RWPE2 (cell line): ENCODE measurements at regions not wholly inside any gene's neighbourhood (a gene's known extent, or its start where the extent isn't known, plus 50 kb on each side); places are given as distances from the start of the nearest gene placed in this dataset.
"Not testable (repeated sequence)": the region's sequence is repeated elsewhere in the genome, so short reads cannot be mapped to it uniquely, and the experiment has no call there.

Source experiments
- ATAC-seq: fragments of 200-7000 bp; cut with Tn5 transposase; 3 replicates; pipeline ENCODE4 v1.9.1; 2021; ENCODE audit warnings: low read depth
- DNase-seq: peaks from one replicate; pipeline ENCODE4 v3.0.0-alpha.2; 2020; ENCODE audit warnings: low spot score
- H3K27ac ChIP-seq: fragments of 450-650 bp; 2 replicates; pipeline ENCODE4 v1.5.1; 2017; ENCODE audit warnings: mild to moderate bottlenecking; ENCODE audit not compliant: poor library complexity, severe bottlenecking
- H3K27me3 ChIP-seq: fragments of 250-450 bp; sonication (Bioruptor Pico); 2 replicates; pipeline ENCODE4 v1.5.1; 2021; ENCODE audit warnings: mild to moderate bottlenecking, moderate library complexity; ENCODE audit not compliant: insufficient read depth, poor library complexity, severe bottlenecking
- H3K36me3 ChIP-seq: fragments of 250-450 bp; sonication (Bioruptor Pico); 2 replicates; pipeline ENCODE4 v1.5.1; 2020; ENCODE audit warnings: low read depth, mild to moderate bottlenecking, moderate library complexity
- H3K4me1 ChIP-seq: fragments of 250-450 bp; sonication (Bioruptor Pico); 2 replicates; pipeline ENCODE4 v1.5.1; 2021; ENCODE audit warnings: mild to moderate bottlenecking, moderate library complexity; ENCODE audit not compliant: insufficient read depth, poor library complexity, severe bottlenecking
- H3K4me3 ChIP-seq: fragments of 250-450 bp; sonication (Bioruptor Pico); 2 replicates; pipeline ENCODE4 v1.5.1; 2021; ENCODE audit warnings: mild to moderate bottlenecking, moderate library complexity; ENCODE audit not compliant: severe bottlenecking
- H3K9me3 ChIP-seq: fragments of 250-450 bp; sonication (Bioruptor Pico); 2 replicates; pipeline ENCODE4 v1.5.1; 2021; ENCODE audit warnings: mild to moderate bottlenecking, moderate library complexity; ENCODE audit not compliant: severe bottlenecking
- TF ChIP-seq, protein P1 (sequence below): fragments of 450-650 bp; IDR thresholded peaks from one replicate; pipeline ENCODE4 v1.5.1; 2017; ENCODE audit warnings: mild to moderate bottlenecking, moderate library complexity; ENCODE audit not compliant: poor library complexity, severe bottlenecking

DNA sequence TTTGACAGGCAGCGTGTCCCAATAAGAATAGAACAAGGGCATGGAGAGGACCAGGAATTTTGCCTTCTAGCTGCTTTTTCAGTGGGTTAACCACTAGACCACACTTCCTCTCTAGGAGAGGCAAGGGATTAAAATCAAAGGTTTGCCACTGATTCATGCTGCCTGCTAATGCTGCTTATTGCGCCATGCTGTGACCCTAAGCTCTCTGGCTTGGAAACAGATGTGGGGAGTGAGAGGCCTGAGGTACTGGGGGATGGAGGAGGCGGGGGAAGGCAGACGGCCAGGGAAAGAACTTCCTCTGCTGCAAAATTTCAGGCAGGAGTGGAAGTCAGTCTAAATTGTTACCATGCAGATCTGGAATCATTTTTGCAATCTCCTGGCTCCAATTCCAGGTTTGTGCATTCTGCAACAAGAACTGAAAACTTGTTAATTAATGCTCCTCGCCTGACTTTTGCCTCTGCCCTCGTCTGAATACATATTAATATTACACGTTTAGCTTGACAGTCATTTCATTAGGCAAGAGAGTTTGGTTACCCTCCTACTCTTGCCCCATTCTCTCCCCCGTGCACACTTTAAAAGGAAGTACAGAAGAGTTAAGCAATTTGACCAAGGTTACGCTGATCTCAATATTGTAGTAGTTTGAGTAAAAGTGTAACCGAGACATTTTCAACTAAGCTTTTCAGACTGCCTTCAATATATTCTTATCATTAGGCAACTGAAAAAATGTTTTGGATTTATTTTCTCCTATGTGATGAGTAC, 121.7 kb upstream of the SPRED1 start:
- no peaks in the 10 kb centered on the region for H3K27me3 ChIP-seq
- ATAC-seq (peak; percentile 75), DNase-seq (peak; percentile 93)
- no peaks in the 10 kb centered on the region for H3K9me3 ChIP-seq
- peaks cover 45% of the 10 kb centered on the region for H3K4me1 ChIP-seq
- no peak overlapping the region for H3K4me3 ChIP-seq
- peak overlapping the region; percentile 87 for H3K27ac ChIP-seq
- TF ChIP-seq, protein P1, sequence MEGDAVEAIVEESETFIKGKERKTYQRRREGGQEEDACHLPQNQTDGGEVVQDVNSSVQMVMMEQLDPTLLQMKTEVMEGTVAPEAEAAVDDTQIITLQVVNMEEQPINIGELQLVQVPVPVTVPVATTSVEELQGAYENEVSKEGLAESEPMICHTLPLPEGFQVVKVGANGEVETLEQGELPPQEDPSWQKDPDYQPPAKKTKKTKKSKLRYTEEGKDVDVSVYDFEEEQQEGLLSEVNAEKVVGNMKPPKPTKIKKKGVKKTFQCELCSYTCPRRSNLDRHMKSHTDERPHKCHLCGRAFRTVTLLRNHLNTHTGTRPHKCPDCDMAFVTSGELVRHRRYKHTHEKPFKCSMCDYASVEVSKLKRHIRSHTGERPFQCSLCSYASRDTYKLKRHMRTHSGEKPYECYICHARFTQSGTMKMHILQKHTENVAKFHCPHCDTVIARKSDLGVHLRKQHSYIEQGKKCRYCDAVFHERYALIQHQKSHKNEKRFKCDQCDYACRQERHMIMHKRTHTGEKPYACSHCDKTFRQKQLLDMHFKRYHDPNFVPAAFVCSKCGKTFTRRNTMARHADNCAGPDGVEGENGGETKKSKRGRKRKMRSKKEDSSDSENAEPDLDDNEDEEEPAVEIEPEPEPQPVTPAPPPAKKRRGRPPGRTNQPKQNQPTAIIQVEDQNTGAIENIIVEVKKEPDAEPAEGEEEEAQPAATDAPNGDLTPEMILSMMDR: no peak
- H3K36me3 ChIP-seq: no peaks in the 10 kb centered on the region

DNA sequence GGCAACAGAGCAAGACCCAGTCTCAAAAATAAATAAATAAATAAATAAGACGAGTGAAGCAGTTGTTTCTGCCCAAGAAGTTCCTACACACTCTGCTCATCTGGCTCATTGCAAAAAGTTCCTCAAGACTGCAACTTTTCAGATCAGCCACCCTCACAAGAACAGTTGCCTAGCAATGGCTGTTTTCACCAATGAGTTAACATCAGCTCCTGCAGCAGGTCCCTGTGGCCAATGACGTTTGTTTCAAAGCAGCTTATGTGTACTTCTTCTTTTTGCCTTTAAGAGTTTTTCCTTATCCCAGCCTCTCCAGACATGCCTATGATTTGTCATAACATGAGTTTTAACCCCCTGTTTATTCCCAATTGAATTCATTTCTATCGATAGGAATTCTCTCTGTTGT, 118.4 kb upstream of the SPRED1 start:
- H3K27me3 ChIP-seq: no peaks in the 10 kb centered on the region
- H3K9me3 ChIP-seq: no peaks in the 10 kb centered on the region
- no peaks in the 10 kb centered on the region for H3K36me3 ChIP-seq
- no peak for DNase-seq
- H3K4me1 ChIP-seq: peaks cover 22% of the 10 kb centered on the region
- no peak for ATAC-seq
- TF ChIP-seq, protein P1: no peak
- no peak overlapping the region for H3K27ac ChIP-seq
- no peak overlapping the region for H3K4me3 ChIP-seq

DNA sequence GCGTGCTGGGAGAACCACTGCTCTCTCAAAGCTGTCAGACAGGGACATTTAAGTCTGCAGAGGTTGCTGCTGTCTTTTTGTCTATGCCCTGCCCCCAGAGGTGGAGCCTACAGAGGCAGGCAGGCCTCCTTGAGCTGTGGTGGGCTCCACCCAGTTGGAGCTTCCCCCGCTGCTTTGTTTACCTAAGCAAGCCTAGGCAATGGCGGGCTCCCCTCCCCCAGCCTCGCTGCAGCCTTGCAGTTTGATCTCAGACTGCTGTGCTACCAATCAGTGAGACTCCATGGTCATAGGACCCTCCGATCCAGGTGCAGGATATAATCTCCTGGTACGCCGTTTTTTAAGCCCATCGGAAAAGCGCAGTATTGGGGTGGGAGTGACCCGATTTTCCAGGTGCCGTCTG, 110.4 kb upstream of the SPRED1 start:
- not testable (repeated sequence) for H3K9me3 ChIP-seq, H3K36me3 ChIP-seq, H3K27ac ChIP-seq, DNase-seq, ATAC-seq, H3K27me3 ChIP-seq, H3K4me3 ChIP-seq, H3K4me1 ChIP-seq

DNA sequence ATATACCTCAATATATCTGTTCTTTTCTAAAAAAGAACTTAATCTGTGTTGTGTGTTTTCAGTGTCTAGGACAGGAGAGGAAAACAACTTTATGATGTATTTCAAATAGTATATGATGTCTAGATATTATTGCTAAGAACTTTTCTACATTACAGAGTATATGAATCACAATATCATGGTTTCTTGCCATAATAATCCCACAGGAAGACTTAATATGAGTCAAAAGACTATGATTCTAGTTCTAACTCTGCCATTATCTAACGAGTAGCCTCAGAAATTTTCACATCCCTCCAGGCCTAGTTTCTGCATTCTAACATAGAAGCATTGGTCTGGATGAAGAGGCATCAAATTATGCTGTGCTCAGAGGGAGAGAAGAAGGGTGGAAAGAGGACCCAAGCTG, 107.7 kb upstream of the SPRED1 start:
- no peaks in the 10 kb centered on the region for H3K36me3 ChIP-seq
- H3K9me3 ChIP-seq: no peaks in the 10 kb centered on the region
- TF ChIP-seq, protein P1: no peak
- H3K4me3 ChIP-seq: no peak overlapping the region
- ATAC-seq (peak; percentile 33; the same call in 1 of the 3 replicates), DNase-seq (no peak)
- H3K27me3 ChIP-seq: no peaks in the 10 kb centered on the region
- no peak overlapping the region for H3K27ac ChIP-seq
- peaks cover 3% of the 10 kb centered on the region for H3K4me1 ChIP-seq

DNA sequence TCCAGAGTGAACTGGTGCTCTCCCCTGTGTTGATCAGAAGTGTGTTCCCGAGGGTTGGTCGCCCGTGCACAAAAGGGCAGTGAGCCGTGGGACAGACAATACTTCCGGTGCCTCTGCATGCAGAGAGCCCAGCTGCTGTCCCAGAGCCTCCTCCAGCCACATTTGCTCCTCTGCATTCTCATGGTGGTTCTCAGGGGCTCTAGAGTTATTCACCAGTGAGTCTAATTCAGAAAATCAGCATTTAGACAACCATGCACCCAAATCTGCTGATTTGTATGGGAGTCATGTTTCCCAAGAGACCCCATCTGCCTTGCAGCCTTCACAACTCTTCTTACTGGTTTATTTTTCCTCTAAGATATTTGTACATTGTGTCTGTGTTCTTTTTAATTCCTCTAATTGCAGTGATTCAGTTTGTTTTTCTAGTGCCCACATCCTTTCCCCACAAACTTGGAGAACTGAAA, 107.0 kb upstream of the SPRED1 start:
- Histone ChIP-seq H3K4me1 (peaks cover 3% of the 10 kb centered on the region), H3K36me3 (no peaks in the 10 kb centered on the region), H3K27ac (no peak overlapping the region), H3K27me3 (no peaks in the 10 kb centered on the region), H3K4me3 (no peak overlapping the region), H3K9me3 (no peaks in the 10 kb centered on the region)
- TF ChIP-seq, protein P1: no peak
- 0 out of 3 replicates have a peak, but pooled peaks have one; percentile 27 for ATAC-seq
- DNase-seq: no peak
